Stomach (tissue), 4 donors: ENCODE measurements at regions not wholly inside any gene's neighbourhood (a gene's known extent, or its start where the extent isn't known, plus 50 kb on each side); places are given as distances from the start of the nearest gene placed in this dataset.

ENCODE experiments used
- POLR2A ChIP-seq, 4 donors: fragments of 450-650 bp; IDR thresholded peaks; one replicate each; pipeline ENCODE4 v1.6.1; 2016; ENCODE audit warnings: antibody characterized with exemption in 4 of 4, control low read depth in 2 of 4, mild to moderate bottlenecking in 1 of 4, moderate library complexity in 1 of 4
- POLR2AphosphoS5 ChIP-seq, 3 donors: sonication (generic); formaldehyde crosslinking; IDR thresholded peaks; one replicate each; pipeline ENCODE4 v1.6.1; 2016; ENCODE audit warnings: antibody characterized with exemption in 3 of 3

- no peak for TF ChIP-seq POLR2A (IDR thresholded peaks at IDR 0.05)
- no peak for TF ChIP-seq POLR2AphosphoS5 (IDR thresholded peaks at IDR 0.05)
Observed at GRCh38 chr6:112800916-112801315, 453.8 kb downstream of the RFPL4B start.
